ENCODE measurements at regions not wholly inside any gene's neighbourhood (a gene's known extent, or its start where the extent isn't known, plus 50 kb on each side); places are given as distances from the start of the nearest gene placed in this dataset.

GRCh38 chr16:51085271-51085670 lies 65.8 kb downstream of the SALL1 start:
- DNase-seq: no peak

GRCh38 chr16:51084074-51084928 lies 66.8 kb downstream of the SALL1 start:
- DNase-seq: no peak

GRCh38 chr16:51072591-51072990 lies 78.5 kb downstream of the SALL1 start:
- no peak for DNase-seq

- no peak for DNase-seq
These were observed 79.7 kb downstream of the SALL1 start for GRCh38 chr16:51071326-51071725.

- DNase-seq: no peak
These were observed 83.7 kb downstream of the SALL1 start for GRCh38 chr16:51067352-51067751.

GRCh38 chr16:51062039-51062438 lies 89.0 kb downstream of the SALL1 start:
- DNase-seq: no peak

- no peak for DNase-seq
These were observed 89.7 kb downstream of the SALL1 start for GRCh38 chr16:51061328-51061727.

GRCh38 chr16:51057969-51058337 lies 93.1 kb downstream of the SALL1 start:
- DNase-seq: no peak

GRCh38 chr16:51057102-51057793 lies 93.8 kb downstream of the SALL1 start:
- DNase-seq: no peak

GRCh38 chr16:51056331-51056730 lies 94.7 kb downstream of the SALL1 start:
- DNase-seq: no peak

GRCh38 chr16:51055434-51055833 lies 95.6 kb downstream of the SALL1 start:
- DNase-seq: peak; percentile 56

- no peak for DNase-seq
These were observed 97.3 kb downstream of the SALL1 start for GRCh38 chr16:51053775-51054174.

GRCh38 chr16:51051671-51052070 lies 99.4 kb downstream of the SALL1 start:
- DNase-seq: no peak

GRCh38 chr16:51050377-51050706 lies 100.7 kb downstream of the SALL1 start:
- DNase-seq: no peak

- no peak for DNase-seq
These were observed 101.2 kb downstream of the SALL1 start for GRCh38 chr16:51049678-51050376.

- DNase-seq: no peak
These were observed 101.8 kb downstream of the SALL1 start for GRCh38 chr16:51049276-51049675.

- peak; percentile 8 for DNase-seq
These were observed 102.5 kb downstream of the SALL1 start for GRCh38 chr16:51048544-51048943.

- no peak for DNase-seq
These were observed 105.3 kb downstream of the SALL1 start for GRCh38 chr16:51045794-51046193.

GRCh38 chr16:51045186-51045585 lies 105.9 kb downstream of the SALL1 start:
- DNase-seq: no peak

GRCh38 chr16:51041546-51041945 lies 109.5 kb downstream of the SALL1 start:
- DNase-seq: no peak

GRCh38 chr16:51040637-51041036 lies 110.4 kb downstream of the SALL1 start:
- no peak for DNase-seq

- DNase-seq: no peak
These were observed 111.3 kb downstream of the SALL1 start for GRCh38 chr16:51039638-51040331.

- peak; percentile 96 for DNase-seq
These were observed 115.4 kb downstream of the SALL1 start for GRCh38 chr16:51035711-51036110.
